Islet of Langerhans (tissue), 1 donor: ENCODE measurements at regions not wholly inside any gene's neighbourhood (a gene's known extent, or its start where the extent isn't known, plus 50 kb on each side); places are given as distances from the start of the nearest gene placed in this dataset.
"Not testable (repeated sequence)": the region's sequence is repeated elsewhere in the genome, so short reads cannot be mapped to it uniquely, and the experiment has no call there.

Experiments used
- FAIRE-seq: peaks from one replicate; lab custom pipeline; 2011; peaks lifted over from hg19 to GRCh38; lab: Jason Lieb, UNC

- FAIRE-seq, result no peak
These were observed 831.1 kb upstream of the PABPC4L start for GRCh38 chr4:135032670-135033069.

- FAIRE-seq, result no peak
These were observed 814.2 kb upstream of the PABPC4L start for GRCh38 chr4:135015771-135016170.

- FAIRE-seq, result no peak
These were observed 805.8 kb upstream of the PABPC4L start for GRCh38 chr4:135007400-135007799.

DNA sequence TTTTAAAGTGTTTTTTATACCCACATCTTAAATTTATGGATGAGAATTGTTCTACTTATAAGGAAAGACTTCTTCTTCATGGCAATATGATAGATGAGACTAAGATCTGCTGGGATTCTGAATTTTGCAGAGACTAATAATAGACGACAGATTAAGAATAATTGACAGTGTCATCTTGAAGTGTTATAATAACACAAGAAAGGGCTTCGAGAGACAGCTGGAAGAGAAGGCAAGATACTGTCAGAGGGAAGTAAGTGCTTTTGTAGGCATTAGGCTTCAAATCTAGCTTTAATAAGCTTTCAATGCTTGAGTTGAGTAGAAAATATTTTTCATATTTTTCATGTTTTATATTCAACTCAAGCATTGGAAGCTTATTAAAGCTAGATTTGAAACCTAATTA lies 797.6 kb upstream of the PABPC4L start:
- FAIRE-seq, result no peak

- no peak for FAIRE-seq
These were observed 760.4 kb upstream of the PABPC4L start for GRCh38 chr4:134961963-134962362.

DNA sequence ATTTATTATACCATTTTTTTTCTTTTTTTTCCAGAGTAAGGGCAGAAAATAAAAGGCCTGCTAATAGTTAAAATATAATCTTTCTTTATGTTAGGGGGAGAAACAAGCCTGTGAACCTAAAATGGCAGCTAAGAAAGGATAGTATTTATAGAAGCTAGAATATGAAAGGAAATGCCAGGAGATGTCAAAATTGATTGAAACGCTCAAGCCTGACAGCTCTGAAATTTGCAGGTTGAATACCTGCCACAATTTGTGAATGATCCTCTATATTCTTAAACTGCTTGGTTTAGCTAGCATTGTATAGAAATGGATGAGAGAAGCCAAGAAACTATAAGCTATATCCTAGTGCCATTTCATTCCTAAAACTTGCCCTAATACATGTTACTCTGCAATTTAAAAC lies 757.3 kb upstream of the PABPC4L start:
- FAIRE-seq, result no peak

- FAIRE-seq, result no peak
These were observed 753.5 kb upstream of the PABPC4L start for GRCh38 chr4:134955059-134955458.

GRCh38 chr4:134952775-134953174 lies 751.2 kb upstream of the PABPC4L start:
- no peak for FAIRE-seq

GRCh38 chr4:134952305-134952704 lies 750.7 kb upstream of the PABPC4L start:
- no peak for FAIRE-seq

- FAIRE-seq, result no peak
These were observed 746.6 kb upstream of the PABPC4L start for GRCh38 chr4:134948110-134948642.

- no peak for FAIRE-seq
These were observed 742.5 kb upstream of the PABPC4L start for GRCh38 chr4:134944115-134944514.

DNA sequence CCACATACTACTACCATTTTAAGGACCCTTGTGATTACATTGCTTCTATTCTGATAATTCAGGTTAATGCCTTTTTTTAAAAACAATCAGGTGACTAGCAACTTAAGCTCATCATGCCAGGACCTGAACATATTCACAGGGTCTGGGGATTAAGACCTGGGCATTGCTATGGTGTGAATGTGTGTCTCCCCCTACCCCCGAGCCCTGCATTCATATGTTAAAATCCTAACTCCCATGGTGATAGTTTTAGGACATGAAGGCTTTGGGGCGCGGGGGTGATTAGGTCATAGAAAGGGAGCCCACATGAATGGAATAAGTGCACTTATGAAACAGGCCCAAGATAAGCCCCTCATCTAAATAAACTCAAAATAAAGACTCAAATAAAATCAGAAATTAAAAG lies 734.4 kb upstream of the PABPC4L start:
- no peak for FAIRE-seq

DNA sequence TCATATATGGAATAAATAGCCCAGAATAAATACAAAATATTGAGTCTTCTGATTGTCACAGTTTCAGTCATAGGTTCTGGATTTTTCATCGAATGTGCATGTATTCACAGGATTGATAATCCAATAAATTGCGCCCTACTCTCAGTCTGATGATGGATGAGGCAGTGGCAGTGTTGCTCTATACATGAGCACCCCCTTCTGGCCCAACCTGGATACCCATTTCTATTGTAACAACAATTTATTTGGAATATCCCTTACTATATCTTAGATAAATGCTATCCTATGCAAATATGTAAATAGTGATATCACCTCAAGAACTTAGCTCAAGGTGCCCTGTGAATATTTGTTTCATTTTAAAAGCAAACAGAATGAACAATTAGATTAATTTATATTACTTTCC lies 733.7 kb upstream of the PABPC4L start:
- FAIRE-seq, result no peak

- no peak for FAIRE-seq
These were observed 732.6 kb upstream of the PABPC4L start for GRCh38 chr4:134934036-134934808.

GRCh38 chr4:134915355-134915754 lies 713.8 kb upstream of the PABPC4L start:
- no peak for FAIRE-seq

DNA sequence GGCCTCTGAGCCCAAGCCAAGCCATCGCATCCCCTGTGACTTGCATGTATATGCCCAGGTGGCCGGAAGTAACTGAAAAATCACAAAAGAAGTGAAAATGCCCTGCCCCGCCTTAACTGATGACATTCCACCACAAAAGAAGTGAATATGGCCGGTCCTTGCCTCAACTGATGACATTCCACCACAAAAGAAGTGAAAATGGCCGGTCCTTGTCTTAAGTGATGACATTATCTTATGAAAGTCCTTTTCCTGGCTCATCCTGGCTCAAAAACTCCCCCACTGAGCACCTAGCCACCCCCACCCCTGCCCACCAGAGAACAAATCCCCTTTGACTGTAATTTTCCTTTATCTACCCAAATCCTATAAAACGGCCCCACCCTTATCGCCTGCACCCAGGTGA lies 712.7 kb upstream of the PABPC4L start:
- FAIRE-seq, result not testable (repeated sequence)

- no peak for FAIRE-seq
These were observed 710.4 kb upstream of the PABPC4L start for GRCh38 chr4:134911941-134912340.

GRCh38 chr4:134906404-134907023 lies 704.9 kb upstream of the PABPC4L start:
- peak; percentile 95 for FAIRE-seq

DNA sequence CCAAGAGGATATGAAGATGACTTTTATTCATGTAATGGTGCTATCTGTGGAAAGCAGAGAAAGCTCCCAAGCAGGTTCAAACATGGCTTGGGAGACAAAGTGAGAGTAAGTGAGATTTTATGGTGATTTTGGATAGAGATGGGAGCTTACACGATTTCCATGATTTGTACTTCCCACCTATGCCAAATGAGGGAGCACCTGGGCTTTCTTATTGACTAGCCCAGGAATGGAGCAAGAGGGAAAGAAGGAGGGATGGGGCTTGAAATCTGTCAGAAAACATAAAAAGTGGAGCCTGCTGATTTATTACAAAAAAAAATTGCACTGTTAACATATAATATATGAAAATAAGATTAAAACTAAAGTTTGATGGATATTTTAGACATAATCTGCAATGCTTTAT lies 703.5 kb upstream of the PABPC4L start:
- no peak for FAIRE-seq

DNA sequence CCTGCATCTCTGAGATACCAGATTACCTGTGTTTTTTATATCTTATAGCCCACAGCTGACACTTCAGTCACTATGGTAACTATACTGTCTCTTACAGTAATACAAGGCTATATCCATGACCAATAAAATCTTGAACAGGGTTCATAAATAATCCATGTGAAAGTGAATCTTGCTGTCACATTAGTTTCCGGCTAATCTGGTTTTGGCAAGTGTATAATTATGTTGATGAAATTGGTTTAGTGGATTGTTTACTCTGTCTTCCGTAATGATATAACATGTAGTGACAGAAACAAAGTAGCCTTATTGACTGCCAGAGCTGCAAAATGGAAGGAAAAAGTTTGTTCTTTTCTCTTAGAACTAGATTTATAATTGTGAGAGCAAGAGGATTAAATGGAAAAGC lies 686.6 kb upstream of the PABPC4L start:
- FAIRE-seq, result no peak

DNA sequence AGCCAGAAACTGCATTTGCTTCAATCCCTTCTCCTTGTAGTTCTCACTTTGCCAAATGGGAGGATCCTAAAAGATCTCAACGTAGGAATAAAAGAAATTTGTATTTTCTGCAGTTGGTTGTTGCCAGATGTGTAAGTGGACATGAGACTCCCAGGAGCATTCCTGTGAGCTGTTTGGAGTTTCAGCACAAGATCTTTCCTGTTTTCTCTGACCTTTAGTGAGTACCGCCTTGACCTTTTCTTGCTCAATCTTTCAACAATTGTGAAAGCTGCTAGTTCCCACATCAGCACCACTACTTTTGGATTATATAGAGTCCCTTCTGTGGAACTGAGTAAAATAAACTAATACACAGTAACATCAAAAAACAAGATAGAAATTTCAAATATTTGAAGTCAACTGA lies 683.8 kb upstream of the PABPC4L start:
- FAIRE-seq, result no peak

GRCh38 chr4:134883831-134884449 lies 682.4 kb upstream of the PABPC4L start:
- no peak for FAIRE-seq

- FAIRE-seq, result no peak
These were observed 677.4 kb upstream of the PABPC4L start for GRCh38 chr4:134879019-134879418.
